Breast epithelium (tissue), 4 donors: ENCODE measurements at regions not wholly inside any gene's neighbourhood (a gene's known extent, or its start where the extent isn't known, plus 50 kb on each side); places are given as distances from the start of the nearest gene placed in this dataset.

Experiments used
- DNase-seq, 2 donors: peaks; one replicate each; pipeline ENCODE4 v3.0.0-alpha.2; 2019; ENCODE audit warnings: low spot score in 2 of 2
- H3K27ac ChIP-seq, 2 donors: fragments of 200-600 bp; sonication (generic) in 1 of 2; one replicate each; pipeline ENCODE4 v1.5.1; 2016 to 2019; ENCODE audit warnings: mild to moderate bottlenecking in 1 of 2
- H3K27me3 ChIP-seq, 2 donors: fragments of 200-600 bp; sonication (generic) in 1 of 2; one replicate each; pipeline versions ENCODE4 v1.5.1 to v1.6.0; 2017 to 2019; ENCODE audit warnings: control low read depth in 1 of 2, mild to moderate bottlenecking in 1 of 2
- H3K36me3 ChIP-seq: fragments of 200-600 bp; one replicate; pipeline ENCODE4 v1.5.1; 2019
- H3K4me1 ChIP-seq, 2 donors: fragments of 200-600 bp; sonication (generic); one replicate each; pipeline ENCODE4 v1.5.1; 2016 to 2019; ENCODE audit warnings: control low read depth in 1 of 2
- H3K4me3 ChIP-seq, 3 donors: fragments of 200-600 bp; sonication (generic); 1 replicate in 2 of 3; 2 replicates in 1 of 3; pipeline ENCODE4 v1.5.1; 2016 to 2019; ENCODE audit warnings: mild to moderate bottlenecking in 3 of 3, moderate library complexity in 2 of 3
- H3K9me3 ChIP-seq, 2 donors: fragments of 200-600 bp; sonication (generic) in 1 of 2; one replicate each; pipeline ENCODE4 v1.5.1; 2016 to 2019; ENCODE audit warnings: control low read depth in 1 of 2
- CTCF ChIP-seq, 3 donors: fragments of 450-650 bp; IDR thresholded peaks; one replicate each; pipeline ENCODE4 v1.5.1; 2016 to 2017; ENCODE audit warnings: antibody characterized with exemption in 3 of 3, mild to moderate bottlenecking in 3 of 3, moderate library complexity in 3 of 3
- POLR2A ChIP-seq: fragments of 450-650 bp; IDR thresholded peaks from one replicate; pipeline ENCODE4 v1.6.1; 2016; ENCODE audit warnings: antibody characterized with exemption, mild to moderate bottlenecking, moderate library complexity
- POLR2AphosphoS5 ChIP-seq, 3 donors: sonication (generic); formaldehyde crosslinking; IDR thresholded peaks; one replicate each; pipeline ENCODE4 v1.6.1; 2017; ENCODE audit warnings: antibody characterized with exemption in 3 of 3
- intact Hi-C: fragments of 100-400 bp; cut with DNase I; formaldehyde crosslinking; loops from one replicate; pipeline ENCODE4 v1.15.1; 2023; ENCODE audit warnings: low total_unique reads

DNA sequence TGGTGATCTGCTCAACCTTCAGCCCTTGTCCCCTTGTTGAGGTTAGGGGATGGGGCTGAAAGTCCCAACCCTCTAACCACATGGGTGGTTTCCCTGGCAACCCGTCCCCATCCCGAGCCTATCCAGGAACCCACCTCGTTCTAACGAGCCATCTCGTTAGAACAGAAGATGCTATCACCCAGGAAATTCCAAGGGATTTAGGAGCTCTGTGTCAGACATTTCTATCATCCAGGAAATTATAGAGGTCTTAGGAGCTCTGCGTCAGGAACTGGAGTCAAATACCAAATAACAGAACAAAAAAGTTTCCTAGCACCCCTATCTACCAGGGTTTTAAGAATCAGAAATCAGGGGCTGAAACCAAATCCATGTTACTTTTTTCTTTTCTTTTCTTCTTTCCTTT, 90.3 kb upstream of the LCLAT1 start:
- TF ChIP-seq CTCF (IDR thresholded peaks at IDR 0.05) = no peak
- no peak for TF ChIP-seq POLR2AphosphoS5 (IDR thresholded peaks at IDR 0.05)
- no peak for TF ChIP-seq POLR2A
- Histone ChIP-seq H3K9me3 (no peaks in the 10 kb centered on the region), H3K36me3 (no peaks in the 10 kb centered on the region), H3K27ac (no peak overlapping the region), H3K4me3 (no peak overlapping the region), H3K4me1 (peaks cover 0 to 5% of the 10 kb centered on the region in 2 donors), H3K27me3 (no peaks in the 10 kb centered on the region)
- intact Hi-C loops = no loop called here
- DNase-seq = no peak

DNA sequence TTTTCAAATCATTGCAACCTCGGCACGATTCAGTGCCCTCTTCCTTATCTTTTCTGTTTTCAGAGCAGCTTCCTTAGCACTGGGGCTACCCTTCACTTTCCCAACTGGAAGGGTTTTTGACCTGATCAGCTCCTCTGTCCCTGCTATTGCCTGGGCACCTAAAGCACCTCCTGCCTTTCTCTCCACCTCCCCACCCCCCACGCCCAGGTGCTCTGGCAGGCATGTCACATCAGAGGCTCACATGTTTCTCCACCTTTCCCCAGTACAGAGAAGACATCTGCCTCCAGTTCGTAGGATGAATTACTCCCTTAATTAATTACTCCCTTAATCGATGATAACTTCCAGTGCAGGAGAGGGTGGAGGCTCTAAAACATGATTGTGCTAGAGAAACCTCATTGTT, 88.7 kb upstream of the LCLAT1 start:
- Histone ChIP-seq H3K4me3 (no peak overlapping the region), H3K9me3 (no peaks in the 10 kb centered on the region), H3K36me3 (no peaks in the 10 kb centered on the region), H3K27me3 (no peaks in the 10 kb centered on the region), H3K27ac (no peak overlapping the region), H3K4me1 (peaks cover 0 to 5% of the 10 kb centered on the region in 2 donors)
- TF ChIP-seq POLR2AphosphoS5 (IDR thresholded peaks at IDR 0.05) (no peak), POLR2A (no peak), CTCF (IDR thresholded peaks at IDR 0.05) (no peak)
- DNase-seq = no peak
- intact Hi-C loops = no loop called here

DNA sequence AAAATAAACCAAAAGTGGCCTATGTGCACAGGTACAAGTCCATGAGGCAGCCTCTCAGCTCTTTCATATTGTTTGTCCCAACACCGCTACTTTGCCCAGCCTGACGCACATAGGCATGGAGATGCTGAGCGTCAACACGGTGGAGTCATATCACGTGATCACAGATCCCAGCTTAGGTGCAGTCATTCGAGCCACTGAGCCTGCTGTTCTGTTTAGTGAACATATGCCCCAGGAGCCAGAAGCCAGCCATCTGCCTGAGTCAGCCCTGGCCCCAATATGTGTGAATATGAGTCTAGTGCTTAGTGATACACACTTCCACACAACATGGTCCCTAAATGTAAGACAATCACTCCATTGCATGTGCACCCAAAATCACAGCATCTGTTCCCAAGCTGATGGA, 88.2 kb upstream of the LCLAT1 start:
- TF ChIP-seq POLR2AphosphoS5 (IDR thresholded peaks at IDR 0.05) (no peak), CTCF (IDR thresholded peaks at IDR 0.05) (no peak), POLR2A (no peak)
- Histone ChIP-seq H3K27ac (peak overlapping the region in 1 of 2 donors; percentile 74), H3K36me3 (no peaks in the 10 kb centered on the region), H3K4me1 (peaks cover 0 to 5% of the 10 kb centered on the region in 2 donors), H3K4me3 (no peak overlapping the region), H3K9me3 (no peaks in the 10 kb centered on the region), H3K27me3 (no peaks in the 10 kb centered on the region)
- intact Hi-C loops = no loop called here
- DNase-seq = no peak

DNA sequence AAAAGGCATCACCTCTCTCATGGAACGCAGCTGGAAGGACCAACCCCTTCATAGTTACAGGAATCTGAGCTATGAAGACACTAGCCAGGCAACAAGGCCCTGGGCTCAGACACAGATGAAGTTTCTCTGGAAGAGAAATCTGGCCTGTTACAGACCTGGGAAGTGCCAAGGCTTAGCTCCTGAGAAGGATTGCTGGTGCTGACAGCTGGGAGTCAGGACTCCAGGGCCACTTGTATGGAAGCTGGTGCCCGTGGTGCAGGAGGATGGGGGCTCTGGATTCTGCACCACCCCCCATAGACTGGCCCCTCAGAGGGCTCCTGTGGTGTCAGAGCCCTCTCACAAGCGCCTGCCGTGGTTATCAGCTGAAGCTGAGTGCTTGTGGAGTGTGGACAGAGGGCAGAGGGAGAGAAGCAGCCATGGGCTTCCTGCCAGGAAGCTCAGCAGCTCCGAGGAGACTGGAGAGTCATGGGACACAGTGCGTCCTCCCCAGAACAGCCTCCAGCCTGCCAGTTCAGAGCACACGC, 87.3 kb upstream of the LCLAT1 start:
- peak overlapping the region; percentile 22 to 74 for H3K27ac ChIP-seq
- no peak for DNase-seq
- H3K9me3 ChIP-seq = no peaks in the 10 kb centered on the region
- no peaks in the 10 kb centered on the region for H3K27me3 ChIP-seq
- peaks cover 0 to 5% of the 10 kb centered on the region in 2 donors for H3K4me1 ChIP-seq
- intact Hi-C loops = no loop called here
- TF ChIP-seq POLR2AphosphoS5 (IDR thresholded peaks at IDR 0.05) = no peak
- no peak for TF ChIP-seq CTCF (IDR thresholded peaks at IDR 0.05)
- TF ChIP-seq POLR2A = no peak
- no peak overlapping the region for H3K4me3 ChIP-seq
- H3K36me3 ChIP-seq = no peaks in the 10 kb centered on the region

- Histone ChIP-seq H3K4me1 (peaks cover 0 to 5% of the 10 kb centered on the region in 2 donors), H3K36me3 (no peaks in the 10 kb centered on the region), H3K27me3 (no peaks in the 10 kb centered on the region), H3K27ac (peak overlapping the region; percentile 43 to 69), H3K9me3 (no peaks in the 10 kb centered on the region), H3K4me3 (no peak overlapping the region)
- TF ChIP-seq CTCF (IDR thresholded peaks at IDR 0.05) (no peak), POLR2A (no peak), POLR2AphosphoS5 (IDR thresholded peaks at IDR 0.05) (no peak)
- DNase-seq = no peak
- intact Hi-C loops = no loop called here
These were observed 85.2 kb upstream of the LCLAT1 start for GRCh38 chr2:30361751-30362394.
